ENCODE measurements at regions not wholly inside any gene's neighbourhood (a gene's known extent, or its start where the extent isn't known, plus 50 kb on each side); places are given as distances from the start of the nearest gene placed in this dataset.

GRCh38 chr5:68033961-68034571 is 181.5 kb upstream of the PIK3R1 start:
- ChIA-PET CTCF (no interaction called here), POLR2A (ENCODE audit: unreplicated experiment) (no interaction called here)
- Histone ChIP-seq H2AFZ (no peak overlapping the region), H3K9me2 (ENCODE audit: insufficient read depth) (no peaks in the 10 kb centered on the region), H3K27me3 (ENCODE audit: insufficient read depth, low read depth) (no peaks in the 10 kb centered on the region), H3K4me1 (replicated peaks; ENCODE audit: insufficient read depth) (no peaks in the 10 kb centered on the region), H3K4me3 (no peak overlapping the region), H3F3A (ENCODE audit: insufficient read depth, low read depth) (no peaks in the 10 kb centered on the region), H3K36me3 (ENCODE audit: low read depth) (no peaks in the 10 kb centered on the region), H4K20me1 (ENCODE audit: insufficient read depth) (no peaks in the 10 kb centered on the region), H3K4me2 (no peak overlapping the region), H3K79me2 (ENCODE audit: low read depth) (no peaks in the 10 kb centered on the region), H3K27ac (no peak overlapping the region), H3K9me3 (ENCODE audit: insufficient read depth, low read depth) (no peaks in the 10 kb centered on the region)
- peak in 1 of 2 experiments; percentile 8 for DNase-seq
- TF ChIP-seq EZH2 (IDR thresholded peaks at IDR 0.05; ENCODE audit: low read depth), result no peak
- no TSS peak for BruUV-seq (replicated peaks)
- intact Hi-C loops (cut with micrococcal nuclease; ENCODE audit: unreplicated experiment), result no loop called here

- Histone ChIP-seq H3K9me3 (ENCODE audit: insufficient read depth, low read depth) (no peaks in the 10 kb centered on the region), H3K4me2 (no peak overlapping the region), H2AFZ (no peak overlapping the region; the same call in 1 of the 2 replicates), H3K9me2 (ENCODE audit: insufficient read depth) (no peaks in the 10 kb centered on the region), H3K79me2 (ENCODE audit: low read depth) (no peaks in the 10 kb centered on the region), H3K4me1 (replicated peaks; ENCODE audit: insufficient read depth) (no peaks in the 10 kb centered on the region), H3K4me3 (no peak overlapping the region), H3K27me3 (ENCODE audit: insufficient read depth, low read depth) (no peaks in the 10 kb centered on the region), H3F3A (ENCODE audit: insufficient read depth, low read depth) (no peaks in the 10 kb centered on the region), H4K20me1 (ENCODE audit: insufficient read depth) (no peaks in the 10 kb centered on the region), H3K27ac (no peak overlapping the region), H3K36me3 (ENCODE audit: low read depth) (no peaks in the 10 kb centered on the region)
- CTCF ChIA-PET, result no interaction called here
- BruUV-seq (replicated peaks), result no TSS peak
- TF ChIP-seq CTCF (conservative IDR thresholded peaks at IDR 0.05) (no peak), EZH2 (IDR thresholded peaks at IDR 0.05; ENCODE audit: low read depth) (no peak)
- POLR2A ChIA-PET (ENCODE audit: unreplicated experiment), result no interaction called here
- intact Hi-C loops (cut with micrococcal nuclease; ENCODE audit: unreplicated experiment), result no loop called here
- DNase-seq, result no peak
Observed at GRCh38 chr5:68033029-68033428, 182.5 kb upstream of the PIK3R1 start.

- intact Hi-C loops (cut with micrococcal nuclease; ENCODE audit: unreplicated experiment), result no loop called here
Observed at GRCh38 chr5:68032216-68032762, 183.3 kb upstream of the PIK3R1 start.

More at GRCh38 chr5:68032216-68032762, 183.3 kb upstream of the PIK3R1 start:
- CTCF ChIA-PET, result no interaction called here
- Histone ChIP-seq H3K4me1 (replicated peaks; ENCODE audit: insufficient read depth) (no peaks in the 10 kb centered on the region), H3F3A (ENCODE audit: insufficient read depth, low read depth) (no peaks in the 10 kb centered on the region), H3K27ac (no peak overlapping the region), H3K27me3 (ENCODE audit: insufficient read depth, low read depth) (no peaks in the 10 kb centered on the region), H3K36me3 (ENCODE audit: low read depth) (no peaks in the 10 kb centered on the region), H3K4me2 (no peak overlapping the region), H3K9me3 (ENCODE audit: insufficient read depth, low read depth) (no peaks in the 10 kb centered on the region), H2AFZ (no peak overlapping the region), H3K9me2 (ENCODE audit: insufficient read depth) (no peaks in the 10 kb centered on the region), H3K4me3 (no peak overlapping the region), H4K20me1 (ENCODE audit: insufficient read depth) (no peaks in the 10 kb centered on the region), H3K79me2 (ENCODE audit: low read depth) (no peaks in the 10 kb centered on the region)
- POLR2A ChIA-PET (ENCODE audit: unreplicated experiment), result no interaction called here
- no TSS peak for BruUV-seq (replicated peaks)
- DNase-seq, result no peak
- TF ChIP-seq CTCF (conservative IDR thresholded peaks at IDR 0.05), result no peak
- TF ChIP-seq EZH2 (IDR thresholded peaks at IDR 0.05; ENCODE audit: low read depth), result no peak
